GOT3 (cell line): ENCODE measurements at regions not wholly inside any gene's neighbourhood (a gene's known extent, or its start where the extent isn't known, plus 50 kb on each side); places are given as distances from the start of the nearest gene placed in this dataset.

Experiments
- DNase-seq: peaks from one replicate; lab custom pipeline; 2025; ENCODE audit warnings: mixed read lengths; lab: John Stamatoyannopoulos, UW

DNA sequence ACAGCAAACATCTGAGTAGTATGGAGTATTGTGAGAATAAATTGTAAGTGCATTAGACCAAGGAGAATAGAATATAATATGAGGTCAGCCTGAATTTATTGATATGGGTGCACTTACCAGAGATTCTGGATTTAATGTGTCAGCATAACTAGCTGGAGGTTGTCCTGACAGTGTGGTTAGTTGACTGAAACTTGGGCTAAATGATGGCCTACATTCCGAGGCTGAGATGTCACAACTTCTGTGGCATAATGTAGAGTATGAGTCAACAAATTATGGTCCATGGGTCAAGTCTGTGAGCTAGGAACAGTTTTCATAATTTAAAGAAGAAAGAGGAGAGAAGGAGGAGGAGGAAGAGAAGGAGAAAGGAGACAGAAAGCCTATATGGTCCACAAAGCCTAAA is 127.6 kb downstream of the QPCT start:
- no peak for DNase-seq

DNA sequence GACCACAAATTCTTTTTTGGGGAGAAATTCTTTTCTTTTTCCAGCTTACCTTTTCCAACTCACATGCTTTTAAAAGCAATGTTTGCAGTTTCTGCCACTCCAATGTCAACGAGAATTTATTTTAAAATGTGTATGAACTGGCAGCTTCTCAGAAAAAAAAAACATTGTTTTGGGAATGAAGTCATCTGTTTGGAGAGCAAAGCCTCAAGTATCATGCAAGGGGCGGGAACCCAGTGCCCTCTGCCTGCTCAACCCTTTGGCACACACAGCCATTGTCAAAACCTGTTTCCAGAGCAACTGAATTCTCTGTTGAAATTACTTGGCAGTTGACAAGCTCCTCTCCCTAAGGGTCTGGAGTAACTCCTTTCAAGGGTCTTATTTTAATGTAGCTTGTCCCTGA is 128.5 kb downstream of the QPCT start:
- DNase-seq, result no peak

GRCh38 chr2:37476411-37476810 is 132.0 kb downstream of the QPCT start:
- DNase-seq, result no peak

DNA sequence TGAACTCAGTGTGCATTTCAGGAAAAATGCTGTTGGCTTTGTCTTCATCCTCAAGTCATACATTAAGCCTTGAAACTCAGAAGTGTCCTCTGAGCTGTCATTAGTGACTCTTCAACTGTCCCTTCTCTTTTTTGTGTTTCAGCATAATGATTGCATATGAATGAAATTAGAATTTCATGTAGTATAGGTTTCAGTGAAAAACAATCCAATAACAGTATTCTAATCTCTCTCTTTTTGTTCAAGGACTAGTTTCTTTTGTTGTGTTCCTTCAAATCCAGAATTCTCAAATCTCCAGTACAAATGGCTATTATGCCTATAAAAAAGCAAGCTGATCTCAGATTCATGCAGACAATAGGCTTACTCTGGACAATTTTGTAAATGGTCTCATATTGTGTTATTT is 133.5 kb downstream of the QPCT start:
- no peak for DNase-seq

DNA sequence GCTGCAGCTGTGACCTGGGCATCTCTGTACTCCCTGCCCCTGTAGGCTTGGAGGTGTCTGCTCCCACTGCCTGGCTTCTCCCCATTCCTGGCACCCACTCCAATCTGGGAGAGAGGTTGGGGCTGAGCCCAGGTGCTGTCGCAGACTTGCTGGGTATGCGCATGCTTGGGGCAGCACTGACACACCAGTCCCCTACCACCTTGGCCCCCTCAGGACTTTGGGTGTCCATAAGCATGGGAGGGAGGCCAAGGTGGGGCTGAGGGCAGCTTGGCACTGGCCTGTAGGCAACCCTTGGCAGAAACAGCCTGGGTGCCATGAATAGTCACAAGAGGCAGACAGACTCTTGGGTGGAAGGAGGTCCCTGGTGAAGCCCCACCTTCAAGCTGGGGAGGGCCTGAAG is 136.8 kb downstream of the QPCT start:
- DNase-seq, result no peak

DNA sequence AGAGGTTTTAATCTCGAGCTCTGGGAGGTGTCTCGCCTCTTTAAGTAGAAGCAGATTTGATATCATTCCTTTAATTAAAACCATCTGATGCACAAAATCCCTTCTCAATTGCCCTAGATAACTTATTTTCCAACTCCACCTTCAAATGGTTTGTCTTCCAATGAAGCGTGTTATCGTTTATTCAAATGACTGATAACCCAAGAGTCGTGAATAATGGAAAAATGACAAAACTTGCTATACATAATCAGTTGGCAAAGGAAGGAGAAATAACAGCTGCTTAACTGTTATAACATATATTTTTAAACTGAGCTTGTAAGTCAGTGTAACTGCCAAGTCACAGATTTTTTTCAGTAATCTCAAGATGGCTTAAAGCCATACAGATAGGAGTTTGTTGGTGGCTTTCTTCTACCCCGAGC is 144.6 kb downstream of the QPCT start:
- DNase-seq, result no peak

- DNase-seq, result no peak
Measured at GRCh38 chr2:37489536-37489935, 145.1 kb downstream of the QPCT start.

- DNase-seq, result no peak
Measured at GRCh38 chr2:37493425-37493824, 149.0 kb downstream of the QPCT start.

GRCh38 chr2:37499113-37499512 is 154.7 kb downstream of the QPCT start:
- no peak for DNase-seq

GRCh38 chr2:37500031-37500430 is 155.6 kb downstream of the QPCT start:
- DNase-seq, result no peak

DNA sequence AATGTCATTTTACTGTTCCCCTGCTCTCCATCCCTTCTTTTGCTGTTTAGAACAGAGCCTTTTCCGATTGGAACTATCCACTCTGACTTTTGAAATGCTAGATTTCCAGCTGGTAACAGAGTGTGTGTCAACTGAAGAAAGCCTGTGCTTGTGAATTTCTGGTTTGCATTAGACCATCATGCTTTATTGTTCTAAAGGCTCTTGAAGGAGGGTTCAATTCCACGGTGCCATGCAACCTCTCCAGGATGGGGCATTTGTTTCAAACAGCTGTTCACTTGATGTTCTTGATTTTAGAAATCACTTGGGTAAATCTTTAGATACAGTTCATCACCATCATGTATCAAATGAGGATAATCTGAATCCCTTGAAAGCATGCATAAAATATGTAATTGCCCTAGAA is 156.7 kb downstream of the QPCT start:
- no peak for DNase-seq

GRCh38 chr2:37506407-37507050 is 162.1 kb downstream of the QPCT start:
- no peak for DNase-seq

DNA sequence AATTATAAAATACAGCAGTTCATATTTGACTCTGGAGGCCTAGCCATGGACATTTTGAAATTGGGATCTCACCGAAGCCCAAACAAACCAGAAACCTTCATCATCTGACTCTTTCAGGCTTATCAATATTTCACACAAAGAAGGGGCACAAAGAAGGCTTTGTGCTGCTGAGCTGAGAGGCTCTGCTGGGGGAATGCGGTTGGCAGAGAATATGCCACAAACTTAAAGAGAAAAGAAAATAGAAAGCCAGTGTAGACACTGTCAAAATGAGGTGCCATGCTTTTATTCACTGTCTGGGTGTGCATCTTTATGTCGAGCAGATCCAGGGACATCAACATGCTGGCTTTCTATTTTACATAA is 162.6 kb downstream of the QPCT start:
- DNase-seq, result no peak

GRCh38 chr2:37507703-37508102 is 163.3 kb downstream of the QPCT start:
- DNase-seq, result no peak

DNA sequence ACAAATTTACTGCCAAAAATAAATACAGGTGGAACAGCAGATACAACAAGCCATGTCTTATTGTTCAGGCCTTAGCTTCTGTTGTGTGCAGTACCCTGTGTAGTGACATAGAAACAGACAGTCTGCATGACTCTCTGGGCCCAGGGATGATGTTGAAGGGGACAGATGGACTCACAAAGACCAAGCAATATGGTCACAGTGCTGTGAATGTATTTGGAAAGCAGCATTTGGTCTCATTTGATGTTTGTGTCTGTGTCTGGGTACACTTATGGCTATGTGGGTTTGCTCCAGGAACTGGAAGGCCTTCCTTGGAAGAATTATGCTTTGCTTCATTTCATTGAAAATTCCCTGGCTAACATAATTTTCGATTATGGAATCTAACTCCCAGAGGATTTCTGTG is 158.5 kb downstream of the CDC42EP3 start:
- no peak for DNase-seq

DNA sequence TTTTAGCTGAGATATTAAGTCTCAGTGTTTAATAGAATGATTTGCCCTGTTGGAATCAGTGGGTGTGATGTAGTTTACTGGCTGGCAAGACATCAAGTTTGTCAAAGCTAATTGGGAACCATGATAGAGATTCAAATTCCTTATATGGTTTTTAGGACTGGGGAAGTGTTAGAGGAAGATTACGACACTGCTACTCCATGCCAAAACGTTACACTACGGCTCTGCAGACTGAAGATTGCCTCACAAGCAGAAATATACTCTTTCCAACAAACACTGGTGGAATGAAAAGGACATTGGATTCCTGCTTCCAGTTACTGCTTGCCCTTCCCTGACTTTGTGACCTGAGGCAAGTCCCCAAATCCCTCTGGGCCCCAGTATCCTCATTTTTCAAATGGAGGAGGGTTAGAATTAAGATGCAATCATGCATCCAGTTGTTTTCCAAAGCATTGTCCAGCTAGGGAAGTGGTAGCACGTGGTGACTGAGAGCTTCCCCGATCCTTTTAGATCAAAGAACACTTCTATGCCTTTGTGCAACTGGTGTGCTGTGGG is 147.6 kb downstream of the CDC42EP3 start:
- DNase-seq, result no peak

GRCh38 chr2:37526323-37526722 is 145.1 kb downstream of the CDC42EP3 start:
- no peak for DNase-seq

DNA sequence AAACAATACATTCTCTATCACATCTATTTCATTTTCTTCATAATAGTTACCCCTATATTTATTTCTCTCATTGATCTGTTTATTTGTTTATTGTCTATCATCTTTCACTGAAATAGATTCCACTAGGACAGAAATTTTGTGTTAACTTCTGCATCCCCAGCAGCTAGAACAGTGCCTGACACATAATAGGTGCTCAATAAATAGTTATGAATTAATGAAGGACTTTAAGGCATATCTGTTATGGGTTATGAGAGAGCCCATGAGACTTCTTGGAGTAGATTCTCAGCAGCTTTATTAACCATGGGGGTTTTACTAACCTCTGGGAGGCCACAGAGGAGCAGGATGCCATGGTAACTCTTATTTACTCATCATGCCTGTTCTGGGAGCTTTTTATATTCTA is 144.6 kb downstream of the CDC42EP3 start:
- no peak for DNase-seq

- no peak for DNase-seq
Measured at GRCh38 chr2:37527361-37527760, 144.1 kb downstream of the CDC42EP3 start.

GRCh38 chr2:37529830-37530415 is 141.5 kb downstream of the CDC42EP3 start:
- no peak for DNase-seq

GRCh38 chr2:37532503-37532902 is 138.9 kb downstream of the CDC42EP3 start:
- DNase-seq, result no peak

- DNase-seq, result no peak
Measured at GRCh38 chr2:37537316-37537715, 134.1 kb downstream of the CDC42EP3 start.

GRCh38 chr2:37541516-37541915 is 129.9 kb downstream of the CDC42EP3 start:
- DNase-seq, result no peak

DNA sequence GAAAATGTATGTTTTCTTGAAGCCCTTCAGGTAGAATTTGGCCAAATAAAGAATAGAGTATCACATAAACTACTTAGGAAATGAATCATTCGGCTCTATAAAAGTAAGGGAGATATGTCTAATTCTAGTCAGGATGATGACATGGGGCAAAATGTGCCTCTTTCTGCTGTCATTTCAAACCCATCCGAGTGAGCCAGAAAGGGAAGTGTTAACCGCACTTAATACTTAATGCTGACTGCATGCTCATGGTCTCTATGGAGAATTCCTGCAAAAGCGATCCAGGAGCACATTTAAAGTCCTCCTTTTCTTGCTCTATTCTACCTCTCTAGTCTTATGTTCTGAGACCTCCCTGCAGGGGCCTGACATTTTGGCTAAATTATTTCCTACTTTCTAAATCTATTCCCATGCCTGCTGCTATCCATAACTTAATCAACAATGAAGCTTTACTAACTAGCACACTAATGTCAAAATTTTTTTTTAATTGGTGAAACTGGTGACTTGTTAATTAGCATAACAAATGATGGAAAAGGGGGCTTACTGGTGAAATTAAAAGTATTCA is 127.4 kb downstream of the CDC42EP3 start:
- no peak for DNase-seq
